Nucleus accumbens (tissue), 56 donors: ENCODE measurements at regions not wholly inside any gene's neighbourhood (a gene's known extent, or its start where the extent isn't known, plus 50 kb on each side); places are given as distances from the start of the nearest gene placed in this dataset.

Experiments
- DNase-seq, 56 donors: peaks; one replicate each; lab custom pipeline; 2025; lab: John Stamatoyannopoulos, UW

GRCh38 chr1:192713921-192714320, 78.0 kb downstream of the RGS13 start:
- peak in 1 of 56 donors; percentile 2 for DNase-seq

GRCh38 chr1:192724670-192725069, 84.2 kb upstream of the RGS2 start:
- DNase-seq = no peak

GRCh38 chr1:192726820-192727504, 81.9 kb upstream of the RGS2 start:
- no peak for DNase-seq

- DNase-seq = no peak
Observed at GRCh38 chr1:192729500-192729899, 79.3 kb upstream of the RGS2 start.

- DNase-seq = no peak
Observed at GRCh38 chr1:192730198-192730597, 78.6 kb upstream of the RGS2 start.

GRCh38 chr1:192732787-192733186, 76.1 kb upstream of the RGS2 start:
- no peak for DNase-seq

- no peak for DNase-seq
Observed at GRCh38 chr1:192735298-192735915, 73.4 kb upstream of the RGS2 start.

- no peak for DNase-seq
Observed at GRCh38 chr1:192737306-192737705, 71.5 kb upstream of the RGS2 start.

GRCh38 chr1:192739476-192740184, 69.2 kb upstream of the RGS2 start:
- no peak for DNase-seq

GRCh38 chr1:192740214-192740613, 68.6 kb upstream of the RGS2 start:
- no peak for DNase-seq

- no peak for DNase-seq
Observed at GRCh38 chr1:192741095-192741494, 67.7 kb upstream of the RGS2 start.

GRCh38 chr1:192747301-192747700, 61.5 kb upstream of the RGS2 start:
- no peak for DNase-seq

GRCh38 chr1:192747943-192748342, 60.9 kb upstream of the RGS2 start:
- no peak for DNase-seq

GRCh38 chr1:192749349-192749748, 59.5 kb upstream of the RGS2 start:
- no peak for DNase-seq

GRCh38 chr1:192751260-192751659, 57.6 kb upstream of the RGS2 start:
- no peak for DNase-seq

- no peak for DNase-seq
Observed at GRCh38 chr1:192756314-192756713, 52.5 kb upstream of the RGS2 start.

- DNase-seq = peak in 3 of 56 donors; percentile 5 to 17 (median 6)
Observed at GRCh38 chr1:192756847-192757246, 52.0 kb upstream of the RGS2 start.

- no peak for DNase-seq
Observed at GRCh38 chr1:192758492-192758891, 50.3 kb upstream of the RGS2 start.
